NCI-H187 treated with DMSO at 0.1 percent for 48 hours (cell line): ENCODE measurements at regions not wholly inside any gene's neighbourhood (a gene's known extent, or its start where the extent isn't known, plus 50 kb on each side); places are given as distances from the start of the nearest gene placed in this dataset.

Source experiments
- DNase-seq: peaks from one replicate; lab custom pipeline; 2025; lab: John Stamatoyannopoulos, UW

- DNase-seq = no peak
Measured at GRCh38 chr3:124276539-124277143, 284.7 kb upstream of the ROPN1 start.

- DNase-seq = no peak
Measured at GRCh38 chr3:124277144-124277890, 285.4 kb upstream of the ROPN1 start.

- no peak for DNase-seq
Measured at GRCh38 chr3:124281453-124282316, 289.8 kb upstream of the ROPN1 start.

GRCh38 chr3:124282751-124283651, 291.1 kb upstream of the ROPN1 start:
- DNase-seq = no peak

- DNase-seq = no peak
Measured at GRCh38 chr3:124283652-124284023, 291.7 kb upstream of the ROPN1 start.

- DNase-seq = no peak
Measured at GRCh38 chr3:124288996-124289395, 297.1 kb upstream of the ROPN1 start.

GRCh38 chr3:124291008-124291407, 299.1 kb upstream of the ROPN1 start:
- no peak for DNase-seq

- no peak for DNase-seq
Measured at GRCh38 chr3:124292329-124292728, 300.4 kb upstream of the ROPN1 start.

GRCh38 chr3:124293584-124293983, 301.7 kb upstream of the ROPN1 start:
- no peak for DNase-seq

GRCh38 chr3:124295362-124295761, 303.4 kb upstream of the ROPN1 start:
- no peak for DNase-seq

GRCh38 chr3:124296406-124296805, 304.5 kb upstream of the ROPN1 start:
- no peak for DNase-seq

- DNase-seq = no peak
Measured at GRCh38 chr3:124297062-124297980, 305.4 kb upstream of the ROPN1 start.

GRCh38 chr3:124298301-124298700, 306.4 kb upstream of the ROPN1 start:
- DNase-seq = no peak

- no peak for DNase-seq
Measured at GRCh38 chr3:124298951-124299350, 307.0 kb upstream of the ROPN1 start.

- DNase-seq = no peak
Measured at GRCh38 chr3:124299831-124300230, 307.9 kb upstream of the ROPN1 start.

- no peak for DNase-seq
Measured at GRCh38 chr3:124300416-124300815, 308.5 kb upstream of the ROPN1 start.

- no peak for DNase-seq
Measured at GRCh38 chr3:124303305-124303910, 311.5 kb upstream of the ROPN1 start.

GRCh38 chr3:124306665-124307064, 314.7 kb upstream of the ROPN1 start:
- no peak for DNase-seq

- DNase-seq = no peak
Measured at GRCh38 chr3:124313621-124314020, 321.7 kb upstream of the ROPN1 start.
